ENCODE measurements at regions not wholly inside any gene's neighbourhood (a gene's known extent, or its start where the extent isn't known, plus 50 kb on each side); places are given as distances from the start of the nearest gene placed in this dataset.

GRCh38 chr9:99415606-99416005, 193.5 kb downstream of the SEC61B start:
- TF ChIP-seq CTCF (IDR thresholded peaks at IDR 0.05): no peak
- TF ChIP-seq POLR2A (IDR thresholded peaks at IDR 0.05): no peak
